ENCODE measurements at regions not wholly inside any gene's neighbourhood (a gene's known extent, or its start where the extent isn't known, plus 50 kb on each side); places are given as distances from the start of the nearest gene placed in this dataset.

GRCh38 chr2:160575368-160575767 lies 81.8 kb upstream of the RBMS1 start:
- TF ChIP-seq, protein P1, sequence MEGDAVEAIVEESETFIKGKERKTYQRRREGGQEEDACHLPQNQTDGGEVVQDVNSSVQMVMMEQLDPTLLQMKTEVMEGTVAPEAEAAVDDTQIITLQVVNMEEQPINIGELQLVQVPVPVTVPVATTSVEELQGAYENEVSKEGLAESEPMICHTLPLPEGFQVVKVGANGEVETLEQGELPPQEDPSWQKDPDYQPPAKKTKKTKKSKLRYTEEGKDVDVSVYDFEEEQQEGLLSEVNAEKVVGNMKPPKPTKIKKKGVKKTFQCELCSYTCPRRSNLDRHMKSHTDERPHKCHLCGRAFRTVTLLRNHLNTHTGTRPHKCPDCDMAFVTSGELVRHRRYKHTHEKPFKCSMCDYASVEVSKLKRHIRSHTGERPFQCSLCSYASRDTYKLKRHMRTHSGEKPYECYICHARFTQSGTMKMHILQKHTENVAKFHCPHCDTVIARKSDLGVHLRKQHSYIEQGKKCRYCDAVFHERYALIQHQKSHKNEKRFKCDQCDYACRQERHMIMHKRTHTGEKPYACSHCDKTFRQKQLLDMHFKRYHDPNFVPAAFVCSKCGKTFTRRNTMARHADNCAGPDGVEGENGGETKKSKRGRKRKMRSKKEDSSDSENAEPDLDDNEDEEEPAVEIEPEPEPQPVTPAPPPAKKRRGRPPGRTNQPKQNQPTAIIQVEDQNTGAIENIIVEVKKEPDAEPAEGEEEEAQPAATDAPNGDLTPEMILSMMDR (IDR thresholded peaks at IDR 0.05): no peak
- TF ChIP-seq POLR2A (IDR thresholded peaks at IDR 0.05): no peak
